ENCODE measurements at regions not wholly inside any gene's neighbourhood (a gene's known extent, or its start where the extent isn't known, plus 50 kb on each side); places are given as distances from the start of the nearest gene placed in this dataset.

- no peak for DNase-seq (ENCODE audit: low spot score)
Observed at GRCh38 chr1:228977307-228977706, 242.0 kb downstream of the RHOU start.

DNA sequence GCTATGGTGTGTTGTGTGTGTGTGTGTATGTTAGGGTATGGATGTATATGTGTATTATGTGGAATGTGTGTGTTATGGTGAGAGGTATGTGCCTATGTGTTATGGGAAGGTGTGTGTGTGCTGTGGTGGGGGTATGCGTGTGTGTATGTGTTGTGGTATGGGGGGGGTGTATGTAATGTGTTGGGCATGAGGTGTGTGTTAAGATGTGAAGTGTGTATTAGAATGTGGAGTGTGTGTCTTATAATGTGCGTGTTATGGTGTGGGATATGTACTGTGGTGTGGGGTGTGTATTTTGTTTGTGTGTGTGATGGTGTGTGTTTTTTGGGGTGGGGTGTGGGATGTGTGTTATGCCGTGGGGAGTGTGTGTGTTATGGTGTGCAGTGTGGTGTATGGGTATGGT is 242.5 kb downstream of the RHOU start:
- DNase-seq (ENCODE audit: low spot score) = no peak

DNA sequence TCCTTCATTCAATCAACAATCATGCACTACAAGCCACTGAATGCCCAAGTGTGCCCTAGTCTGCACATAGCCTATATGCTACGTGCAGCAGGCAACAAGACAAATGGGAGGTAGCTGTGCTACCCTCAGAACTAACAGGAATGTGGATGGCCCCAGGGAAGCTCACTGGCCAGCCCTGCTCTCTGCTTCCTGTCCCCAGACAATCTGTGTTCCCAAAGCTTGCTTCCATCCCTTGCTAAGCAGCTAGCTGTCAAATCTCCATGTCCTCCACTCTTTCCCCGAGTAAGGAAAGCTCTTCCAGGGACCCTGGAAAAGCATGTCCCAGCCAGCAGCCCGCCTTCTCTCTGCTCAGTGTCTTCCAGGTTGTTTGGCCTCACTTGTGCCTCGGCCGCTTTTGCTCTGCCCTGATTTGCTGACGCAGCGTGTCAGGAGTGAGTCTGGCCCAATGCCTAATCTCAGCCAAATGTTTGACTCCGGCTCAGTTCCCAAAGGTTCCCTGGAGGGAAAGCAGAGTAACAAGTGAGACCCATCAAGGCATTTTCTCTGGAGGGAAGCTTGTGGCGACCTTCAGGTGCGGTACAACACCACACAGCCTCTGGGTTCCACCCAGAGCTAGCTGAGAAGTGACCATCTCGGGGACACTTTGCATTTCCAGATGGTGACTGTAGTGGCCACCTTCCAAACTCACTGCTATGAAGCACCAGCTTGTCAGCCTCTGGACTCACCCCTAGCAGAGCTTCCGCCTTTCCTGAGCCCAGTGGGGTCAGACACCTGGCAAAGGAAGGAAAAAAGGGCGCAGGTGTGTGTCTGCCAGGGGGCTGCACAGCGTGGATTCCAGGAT is 243.4 kb downstream of the RHOU start:
- no peak for DNase-seq (ENCODE audit: low spot score)

DNA sequence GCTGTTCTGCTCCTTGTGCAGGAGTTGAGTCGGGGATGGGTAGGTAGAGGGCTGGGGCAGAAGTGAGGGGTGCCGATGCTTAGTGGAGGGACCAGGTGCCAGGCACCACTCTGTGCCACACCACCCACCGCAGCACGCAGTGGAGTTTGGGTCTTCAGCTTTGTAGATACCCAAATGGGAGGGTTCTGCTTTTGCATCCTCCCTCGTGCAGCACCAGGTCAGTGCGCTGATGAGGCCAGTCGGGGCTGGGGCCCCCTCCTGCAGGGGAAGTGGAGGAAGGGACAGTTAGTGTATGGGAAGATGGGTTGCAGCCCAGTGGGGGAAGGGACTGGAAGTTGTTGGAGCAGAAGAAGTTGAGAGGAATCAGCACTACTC is 244.0 kb downstream of the RHOU start:
- no peak for DNase-seq (ENCODE audit: low spot score)

DNA sequence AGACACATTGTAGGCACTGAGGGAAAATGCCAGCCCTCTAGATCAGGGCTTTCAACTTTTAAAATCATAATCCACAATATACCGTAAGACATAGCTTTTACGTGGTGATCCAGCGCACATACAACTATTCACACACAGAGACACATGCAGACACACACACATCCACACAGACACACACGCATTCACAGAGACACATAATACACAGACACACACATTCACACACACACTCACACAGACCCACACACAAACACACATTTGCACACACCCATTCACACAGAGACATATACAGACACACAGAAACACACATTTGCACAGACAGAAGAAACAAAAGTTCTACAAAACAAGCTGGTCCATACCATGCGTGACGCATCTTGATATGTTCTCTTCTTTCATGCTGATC is 244.5 kb downstream of the RHOU start:
- DNase-seq (ENCODE audit: low spot score) = no peak

DNA sequence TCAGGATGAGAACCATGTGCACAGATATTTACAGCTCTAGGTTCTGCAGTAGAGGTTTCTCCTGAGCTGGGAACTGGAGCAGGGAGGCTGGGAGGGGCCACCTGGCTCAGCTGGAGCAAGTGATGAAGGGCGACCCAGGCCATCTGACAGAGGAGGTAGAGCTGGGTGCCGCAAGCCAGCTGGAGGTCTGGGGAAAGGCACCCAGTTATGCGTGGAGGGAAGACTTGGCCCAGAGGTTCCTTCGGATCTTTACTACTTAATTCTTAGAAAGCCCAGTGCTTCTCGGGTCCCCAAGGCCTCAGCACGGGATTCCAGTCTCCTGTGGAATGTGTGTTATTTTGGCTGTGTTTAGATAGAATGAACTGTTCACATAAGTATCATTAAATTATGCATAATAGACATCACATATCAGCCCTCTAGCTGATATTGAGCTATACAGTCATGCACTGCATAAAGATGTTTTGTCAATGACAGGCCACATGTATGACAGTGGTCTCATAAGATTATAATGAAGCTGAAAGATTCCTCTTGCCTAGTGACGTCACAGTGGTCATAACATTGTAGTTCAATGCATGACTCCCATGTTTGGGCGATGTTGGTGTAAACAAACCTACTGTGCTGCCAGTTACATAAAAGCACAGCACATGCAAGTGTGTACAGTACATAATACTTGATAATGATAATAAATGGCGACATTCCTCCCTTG is 245.1 kb downstream of the RHOU start:
- DNase-seq (ENCODE audit: low spot score) = no peak

DNA sequence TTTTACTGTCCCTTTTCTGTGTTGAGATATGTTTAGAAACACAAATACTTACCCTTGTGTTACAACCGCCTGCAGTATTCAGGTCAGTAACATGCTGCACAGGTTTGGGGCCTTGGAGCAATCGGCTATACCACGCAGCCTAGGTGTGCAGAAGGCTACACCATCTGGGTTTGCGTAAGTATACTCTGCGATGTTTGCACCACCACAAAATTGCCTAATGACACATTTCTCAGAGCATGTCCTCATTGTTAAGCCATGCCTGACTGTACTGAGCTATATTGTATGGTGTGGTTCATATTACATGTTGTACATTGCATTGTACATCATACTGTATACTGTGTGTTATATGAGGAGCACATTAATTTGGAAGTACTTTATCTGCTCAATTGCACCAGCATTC is 247.4 kb downstream of the RHOU start:
- no peak for DNase-seq (ENCODE audit: low spot score)

DNA sequence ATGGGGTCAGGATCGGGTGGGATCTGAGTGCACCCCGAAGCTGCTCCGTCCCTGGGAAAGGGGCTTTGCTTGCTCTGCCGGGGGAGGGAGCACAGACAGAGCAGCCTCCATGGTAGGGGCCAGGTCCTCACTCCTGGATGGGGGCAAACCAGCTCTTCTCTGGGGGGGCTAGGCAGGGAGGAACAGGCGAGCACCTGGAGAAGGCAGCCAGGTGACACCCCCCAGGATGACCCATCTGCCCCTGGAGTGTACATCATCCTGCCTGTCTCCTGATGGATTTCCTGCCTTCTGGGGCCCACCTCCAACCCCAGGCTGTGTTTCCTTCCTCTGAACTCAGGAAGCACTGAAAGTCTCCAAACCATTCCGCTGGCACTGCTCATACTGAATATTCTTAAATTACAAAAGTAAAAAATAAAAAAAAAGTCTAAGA is 248.0 kb downstream of the RHOU start:
- DNase-seq (ENCODE audit: low spot score) = no peak

GRCh38 chr1:228983661-228984060 is 248.4 kb downstream of the RHOU start:
- DNase-seq (ENCODE audit: low spot score) = no peak

GRCh38 chr1:228984107-228984506 is 248.8 kb downstream of the RHOU start:
- no peak for DNase-seq (ENCODE audit: low spot score)

DNA sequence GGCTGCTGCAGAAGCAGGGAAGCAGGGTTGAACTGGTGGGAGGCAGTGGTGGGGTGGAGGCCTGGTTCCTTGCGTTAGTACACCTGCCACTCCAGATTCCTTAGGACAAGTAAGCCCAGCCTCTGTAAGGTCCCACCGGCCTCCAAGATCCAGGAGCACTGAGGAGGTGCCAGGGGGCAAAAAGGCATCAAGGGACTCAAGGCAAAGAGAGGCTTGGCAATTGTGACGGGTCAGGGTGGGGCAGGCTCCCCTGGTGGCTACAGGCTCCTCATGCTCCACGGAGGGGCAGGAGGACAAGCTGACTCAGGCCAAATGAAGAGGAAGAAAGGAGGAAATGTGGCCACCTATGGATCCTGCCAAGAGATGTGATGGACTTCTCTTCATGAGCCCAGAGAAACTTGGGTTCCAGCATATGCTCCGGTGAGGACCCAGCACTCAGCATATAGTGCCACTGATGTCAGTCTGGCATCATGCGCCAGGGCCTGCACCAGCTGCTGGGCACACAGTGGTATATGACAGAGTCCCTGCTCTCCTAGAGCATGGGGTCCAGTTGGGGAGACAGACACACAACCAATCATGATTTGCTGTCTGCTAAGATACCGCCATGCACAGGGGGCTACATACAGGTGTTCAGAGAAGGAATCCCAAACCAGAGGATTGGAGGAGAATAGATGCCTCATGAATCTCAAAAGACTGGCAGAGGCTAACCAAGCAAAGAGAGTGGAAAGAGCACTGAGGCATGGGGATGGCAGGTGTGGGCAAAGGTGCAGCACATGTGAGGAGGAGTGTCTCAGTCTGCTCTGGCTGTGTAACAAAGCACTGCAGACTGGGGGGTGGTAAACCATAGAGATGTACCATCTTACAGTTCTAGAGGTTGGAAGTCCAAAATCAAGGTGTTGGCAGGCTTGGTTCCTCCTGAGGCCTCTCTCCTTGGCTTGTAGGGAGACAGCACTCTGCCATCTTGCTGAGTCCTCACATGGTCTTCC is 249.7 kb downstream of the RHOU start:
- no peak for DNase-seq (ENCODE audit: low spot score)

DNA sequence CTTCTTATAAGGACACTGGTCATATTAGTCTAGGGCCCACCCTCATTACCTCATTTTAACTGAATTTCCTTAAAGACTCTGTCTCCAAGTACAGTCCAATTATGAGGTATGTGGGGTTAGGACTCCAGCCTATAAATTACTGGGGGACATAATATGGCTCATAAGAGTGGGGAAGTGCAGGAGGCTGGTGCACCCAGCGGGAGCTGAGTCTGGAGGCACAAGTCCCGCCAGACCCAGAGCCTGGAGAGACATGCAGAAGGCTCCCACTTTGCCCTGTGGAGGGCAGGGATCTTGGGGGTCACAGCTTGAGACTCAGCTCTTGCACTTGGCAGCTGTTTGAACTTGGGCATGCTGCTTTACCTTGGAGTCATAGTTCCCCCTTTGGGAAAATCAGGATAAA is 250.4 kb downstream of the RHOU start:
- DNase-seq (ENCODE audit: low spot score) = no peak

DNA sequence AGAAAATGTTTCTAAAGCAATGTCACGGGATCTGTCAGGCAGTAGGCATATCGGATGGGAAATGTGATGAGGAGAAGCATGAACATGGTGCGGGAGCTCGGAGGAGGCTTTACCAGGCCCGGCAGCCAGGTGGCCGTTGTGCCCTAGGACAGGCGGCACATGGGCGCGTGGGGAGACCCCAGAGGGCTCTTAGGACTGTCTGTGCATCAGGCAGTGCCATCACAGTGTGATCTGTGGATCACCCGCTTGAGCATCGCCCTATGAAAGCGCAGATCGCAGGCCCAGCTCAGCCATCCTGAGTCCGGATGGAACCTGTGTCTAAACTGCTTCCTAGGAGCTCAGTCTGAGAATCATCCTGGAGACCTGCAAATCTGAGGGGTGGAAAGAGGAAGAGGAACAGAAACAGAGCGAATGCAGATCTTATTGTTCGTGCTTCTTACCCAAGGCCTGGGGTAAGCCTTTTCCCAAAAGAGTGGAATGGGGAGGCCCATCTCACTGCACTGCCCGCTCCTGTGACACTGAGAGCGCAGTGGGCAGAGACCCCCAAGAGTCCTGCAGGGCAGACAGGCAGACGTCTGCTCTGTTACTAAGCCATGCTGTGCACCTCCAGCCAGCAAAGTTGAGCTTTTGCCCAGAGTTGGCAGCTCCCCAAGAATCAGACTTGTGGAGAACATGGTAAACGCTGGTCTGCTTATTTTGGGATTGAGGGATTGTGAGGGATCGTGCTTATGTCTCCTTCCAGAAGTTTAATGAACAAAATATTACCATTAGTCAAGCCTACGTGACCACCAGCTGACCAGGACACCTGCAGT is 251.0 kb downstream of the RHOU start:
- DNase-seq (ENCODE audit: low spot score) = no peak

DNA sequence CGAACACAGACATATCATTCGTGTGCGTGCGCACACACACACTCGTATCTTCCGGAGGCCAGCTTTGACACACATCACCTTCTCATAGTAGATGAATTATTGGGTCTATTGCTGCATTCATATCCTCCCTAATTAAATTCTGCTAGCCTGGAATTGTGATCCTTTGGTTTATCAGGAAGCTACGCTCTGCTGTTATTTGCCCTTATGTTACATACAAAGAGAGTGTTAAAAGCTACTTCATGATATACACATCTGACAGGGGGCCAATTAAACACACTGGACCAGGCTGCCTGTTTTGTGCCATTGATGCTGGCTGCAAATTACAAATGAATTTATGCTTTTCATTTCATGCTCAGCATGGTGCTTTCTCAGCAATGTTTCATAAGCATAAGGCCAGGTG is 252.0 kb downstream of the RHOU start:
- no peak for DNase-seq (ENCODE audit: low spot score)

- DNase-seq (ENCODE audit: low spot score) = no peak
Observed at GRCh38 chr1:228987736-228988506, 252.6 kb downstream of the RHOU start.

DNA sequence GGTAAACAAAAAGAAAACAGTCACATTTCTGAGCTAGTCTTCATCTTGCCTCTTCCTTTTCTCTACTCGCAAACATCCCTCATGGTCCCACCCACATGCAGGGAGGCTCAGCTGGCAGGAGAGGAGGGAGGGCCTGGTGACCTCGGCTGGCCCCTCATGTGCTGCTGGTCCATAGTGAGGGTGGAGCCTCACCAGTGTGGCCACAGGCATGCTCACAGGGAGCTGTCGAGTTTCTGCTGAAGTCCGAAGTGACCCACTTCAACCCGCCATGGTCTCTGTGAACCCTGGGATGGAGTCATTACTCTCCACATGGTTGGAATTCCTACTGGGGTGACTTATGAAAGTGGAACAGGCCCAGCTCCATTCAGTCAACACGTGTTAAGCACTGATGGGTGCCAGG is 253.4 kb downstream of the RHOU start:
- no peak for DNase-seq (ENCODE audit: low spot score)

DNA sequence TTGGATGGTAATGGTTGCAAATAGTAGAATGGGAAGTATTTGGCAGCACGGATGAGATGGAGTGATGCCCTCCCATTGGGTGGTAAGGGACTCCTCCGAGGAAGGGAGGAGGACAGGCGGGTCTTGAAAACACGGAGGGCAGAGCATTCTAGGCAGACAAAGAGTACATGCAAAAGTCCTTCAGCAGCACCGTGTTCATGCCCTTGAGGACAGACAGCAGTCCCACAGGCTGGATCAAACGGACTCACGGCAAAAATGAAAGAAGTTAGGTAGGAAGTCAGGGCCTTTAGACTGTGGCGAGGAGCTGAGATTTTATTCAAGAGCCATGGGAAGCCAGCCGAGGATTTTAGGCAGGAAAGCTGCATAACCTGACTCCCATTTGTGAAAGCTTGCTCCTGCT is 253.9 kb downstream of the RHOU start:
- no peak for DNase-seq (ENCODE audit: low spot score)

- DNase-seq (ENCODE audit: low spot score) = no peak
Observed at GRCh38 chr1:228989676-228989991, 254.4 kb downstream of the RHOU start.

GRCh38 chr1:228989992-228990827 is 254.9 kb downstream of the RHOU start:
- DNase-seq (ENCODE audit: low spot score) = no peak

All from iPS-NIHi11 (cell line).